ENCODE measurements at regions not wholly inside any gene's neighbourhood (a gene's known extent, or its start where the extent isn't known, plus 50 kb on each side); places are given as distances from the start of the nearest gene placed in this dataset.

GRCh38 chr5:60509519-60509918, 190.4 kb downstream of the DEPDC1B start:
- no peak for TF ChIP-seq POLR2A (IDR thresholded peaks at IDR 0.05)
- TF ChIP-seq CTCF (IDR thresholded peaks at IDR 0.05): no peak

Data from suprapubic skin (tissue), 3 donors.